Uterus (tissue), 3 donors: ENCODE measurements at regions not wholly inside any gene's neighbourhood (a gene's known extent, or its start where the extent isn't known, plus 50 kb on each side); places are given as distances from the start of the nearest gene placed in this dataset.

ENCODE experiments used
- DNase-seq, 2 donors: peaks; one replicate each; pipeline ENCODE4 v3.0.0-alpha.2; 2019 to 2020
- H3K27ac ChIP-seq, 2 donors: fragments of 200-600 bp; sonication (generic); 1 replicate in 1 of 2; 2 replicates in 1 of 2; pipeline ENCODE4 v1.5.1; 2016 to 2018
- H3K27me3 ChIP-seq, 2 donors: fragments of 200-600 bp; sonication (generic); one replicate each; pipeline ENCODE4 v1.5.1; 2018 to 2019; ENCODE audit warnings: control low read depth in 1 of 2
- H3K36me3 ChIP-seq, 2 donors: fragments of 200-600 bp; sonication (generic); one replicate each; pipeline ENCODE4 v1.5.1; 2019; ENCODE audit warnings: control low read depth in 1 of 2
- H3K4me1 ChIP-seq, 2 donors: fragments of 200-600 bp; sonication (generic); one replicate each; pipeline ENCODE4 v1.5.1; 2018 to 2019; ENCODE audit warnings: control low read depth in 1 of 2
- H3K4me3 ChIP-seq, 2 donors: fragments of 200-600 bp; sonication (generic); 1 replicate in 1 of 2; 2 replicates in 1 of 2; pipeline ENCODE4 v1.5.1; 2018 to 2019; ENCODE audit warnings: mild to moderate bottlenecking in 1 of 2
- H3K9me3 ChIP-seq, 2 donors: fragments of 200-600 bp; sonication (generic); one replicate each; pipeline ENCODE4 v1.5.1; 2019; ENCODE audit warnings: control low read depth in 1 of 2
- POLR2A ChIP-seq, 2 donors: fragments of 450-650 bp; IDR thresholded peaks; one replicate each; pipeline ENCODE4 v1.6.1; 2016; ENCODE audit warnings: antibody characterized with exemption in 2 of 2, mild to moderate bottlenecking in 1 of 2, moderate library complexity in 1 of 2
- intact Hi-C: fragments of 100-400 bp; cut with DNase I; formaldehyde crosslinking; loops from one replicate; pipeline ENCODE4 v1.15.1; 2023; ENCODE audit warnings: low total_unique reads
- TF ChIP-seq, protein P1 (sequence below), 4 experiments: fragments of 200-600 bp in 2 of 4; fragments of 450-650 bp in 2 of 4; sonication (generic) in 2 of 4; IDR thresholded peaks; one replicate each; pipeline ENCODE4 v1.5.1; 2016 to 2019; ENCODE audit warnings: antibody characterized with exemption in 4 of 4, mild to moderate bottlenecking in 2 of 4, moderate library complexity in 1 of 4
- donor health status: DM: yes; HTN: yes; CAD: no.

DNA sequence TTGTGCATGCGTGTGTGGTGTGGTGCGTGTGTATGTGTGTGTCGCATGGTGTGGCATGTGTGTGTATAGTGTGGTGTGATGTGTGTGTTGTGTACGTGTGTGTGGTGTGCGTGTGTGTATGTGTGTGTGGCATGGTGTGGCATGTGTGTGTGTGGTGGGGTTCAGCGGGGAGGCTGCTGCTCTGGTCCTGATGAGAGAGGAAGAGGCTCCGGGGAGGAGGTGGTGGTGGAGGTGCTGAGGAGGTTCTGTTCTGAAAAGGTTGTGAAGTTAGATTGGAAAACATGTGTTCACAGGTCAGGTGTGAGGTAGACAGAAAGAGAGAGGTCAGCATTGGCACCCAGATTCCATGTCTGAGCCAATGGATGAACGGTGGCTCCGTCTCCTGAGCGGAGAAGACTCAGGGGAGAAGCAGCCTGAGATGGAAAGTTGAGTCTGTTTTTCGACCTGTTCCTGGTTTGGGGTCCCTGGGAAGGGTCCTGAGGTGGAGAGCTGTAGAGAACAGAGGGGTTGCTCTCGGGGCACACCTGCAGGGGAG is 67.2 kb upstream of the HDAC4 start:
- Histone ChIP-seq H3K4me3 (no peak overlapping the region), H3K9me3 (no peaks in the 10 kb centered on the region), H3K4me1 (no peaks in the 10 kb centered on the region), H3K27me3 (no peaks in the 10 kb centered on the region), H3K36me3 (no peaks in the 10 kb centered on the region), H3K27ac (no peak overlapping the region)
- no peak for DNase-seq
- TF ChIP-seq, protein P1, sequence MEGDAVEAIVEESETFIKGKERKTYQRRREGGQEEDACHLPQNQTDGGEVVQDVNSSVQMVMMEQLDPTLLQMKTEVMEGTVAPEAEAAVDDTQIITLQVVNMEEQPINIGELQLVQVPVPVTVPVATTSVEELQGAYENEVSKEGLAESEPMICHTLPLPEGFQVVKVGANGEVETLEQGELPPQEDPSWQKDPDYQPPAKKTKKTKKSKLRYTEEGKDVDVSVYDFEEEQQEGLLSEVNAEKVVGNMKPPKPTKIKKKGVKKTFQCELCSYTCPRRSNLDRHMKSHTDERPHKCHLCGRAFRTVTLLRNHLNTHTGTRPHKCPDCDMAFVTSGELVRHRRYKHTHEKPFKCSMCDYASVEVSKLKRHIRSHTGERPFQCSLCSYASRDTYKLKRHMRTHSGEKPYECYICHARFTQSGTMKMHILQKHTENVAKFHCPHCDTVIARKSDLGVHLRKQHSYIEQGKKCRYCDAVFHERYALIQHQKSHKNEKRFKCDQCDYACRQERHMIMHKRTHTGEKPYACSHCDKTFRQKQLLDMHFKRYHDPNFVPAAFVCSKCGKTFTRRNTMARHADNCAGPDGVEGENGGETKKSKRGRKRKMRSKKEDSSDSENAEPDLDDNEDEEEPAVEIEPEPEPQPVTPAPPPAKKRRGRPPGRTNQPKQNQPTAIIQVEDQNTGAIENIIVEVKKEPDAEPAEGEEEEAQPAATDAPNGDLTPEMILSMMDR (IDR thresholded peaks at IDR 0.05), result no peak
- no peak for TF ChIP-seq POLR2A (IDR thresholded peaks at IDR 0.05)
- intact Hi-C loops, result no loop called here

DNA sequence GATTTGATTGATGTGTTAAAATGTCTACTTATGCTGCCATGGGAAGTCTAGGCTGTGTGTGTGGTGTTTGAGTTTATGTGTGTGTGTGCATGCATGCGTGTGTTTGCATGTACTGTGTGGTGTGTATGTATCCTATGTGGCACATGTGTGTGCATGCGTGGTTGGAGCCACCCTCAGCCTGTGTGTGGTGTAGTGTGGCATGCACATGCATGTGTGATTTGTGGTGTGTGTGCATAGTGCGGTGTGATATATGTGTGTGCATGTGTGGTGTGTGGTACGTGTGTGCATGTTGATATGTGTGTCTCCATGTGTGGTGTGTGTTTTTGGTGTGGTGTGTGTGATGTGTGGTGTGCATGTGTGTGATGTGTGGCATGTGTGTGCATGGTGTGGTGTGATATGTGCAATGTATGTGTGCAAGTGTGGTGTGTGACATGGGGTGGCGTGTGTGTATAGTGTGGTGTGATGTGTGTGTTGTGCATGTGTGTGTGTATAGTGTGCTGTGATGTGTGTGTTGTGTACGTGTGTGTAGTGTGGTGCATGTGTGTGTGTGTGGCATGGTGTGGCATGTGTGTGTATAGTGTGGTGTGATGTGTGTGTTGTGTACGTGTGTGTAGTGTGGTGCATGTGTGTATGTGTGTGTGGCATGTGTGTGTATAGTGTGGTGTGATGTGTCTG is 66.6 kb upstream of the HDAC4 start:
- H3K27ac ChIP-seq, result no peak overlapping the region
- no peaks in the 10 kb centered on the region for H3K36me3 ChIP-seq
- H3K4me1 ChIP-seq, result no peaks in the 10 kb centered on the region
- no peaks in the 10 kb centered on the region for H3K27me3 ChIP-seq
- H3K4me3 ChIP-seq, result no peak overlapping the region
- intact Hi-C loops, result no loop called here
- DNase-seq, result no peak
- no peaks in the 10 kb centered on the region for H3K9me3 ChIP-seq
- no peak for TF ChIP-seq POLR2A (IDR thresholded peaks at IDR 0.05)
- TF ChIP-seq, protein P1 (IDR thresholded peaks at IDR 0.05), result no peak

DNA sequence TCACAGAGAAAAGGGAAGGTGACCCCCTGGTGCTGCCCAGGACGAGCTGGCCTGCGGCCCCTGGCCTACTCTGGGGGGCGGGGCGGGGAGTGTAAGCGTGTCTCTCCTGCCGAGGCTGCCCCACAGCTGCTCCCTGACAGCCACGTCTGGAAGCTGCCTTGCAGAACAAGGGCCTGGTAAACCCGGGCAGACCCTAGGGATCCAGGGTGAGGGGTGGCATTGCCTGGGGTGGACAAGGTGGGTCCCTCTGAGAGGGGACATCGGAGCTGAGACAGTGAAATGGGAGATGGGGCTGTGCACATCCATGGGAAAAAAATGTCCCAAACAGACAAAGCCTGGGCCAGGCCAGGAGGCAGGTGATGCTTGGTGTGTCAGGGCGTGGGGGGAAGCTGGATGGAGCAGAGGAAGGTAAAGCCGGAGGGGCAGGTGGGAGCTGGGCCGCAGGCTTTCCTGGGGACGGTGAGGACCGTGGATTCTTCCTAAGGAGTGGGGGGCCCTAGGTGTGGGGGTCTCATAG is 66.0 kb upstream of the HDAC4 start:
- no peak overlapping the region for H3K4me3 ChIP-seq
- no peak overlapping the region for H3K27ac ChIP-seq
- H3K9me3 ChIP-seq, result no peaks in the 10 kb centered on the region
- no peaks in the 10 kb centered on the region for H3K4me1 ChIP-seq
- TF ChIP-seq, protein P1 (IDR thresholded peaks at IDR 0.05), result no peak
- TF ChIP-seq POLR2A (IDR thresholded peaks at IDR 0.05), result no peak
- intact Hi-C loops, result no loop called here
- H3K27me3 ChIP-seq, result no peaks in the 10 kb centered on the region
- no peak for DNase-seq
- H3K36me3 ChIP-seq, result no peaks in the 10 kb centered on the region

DNA sequence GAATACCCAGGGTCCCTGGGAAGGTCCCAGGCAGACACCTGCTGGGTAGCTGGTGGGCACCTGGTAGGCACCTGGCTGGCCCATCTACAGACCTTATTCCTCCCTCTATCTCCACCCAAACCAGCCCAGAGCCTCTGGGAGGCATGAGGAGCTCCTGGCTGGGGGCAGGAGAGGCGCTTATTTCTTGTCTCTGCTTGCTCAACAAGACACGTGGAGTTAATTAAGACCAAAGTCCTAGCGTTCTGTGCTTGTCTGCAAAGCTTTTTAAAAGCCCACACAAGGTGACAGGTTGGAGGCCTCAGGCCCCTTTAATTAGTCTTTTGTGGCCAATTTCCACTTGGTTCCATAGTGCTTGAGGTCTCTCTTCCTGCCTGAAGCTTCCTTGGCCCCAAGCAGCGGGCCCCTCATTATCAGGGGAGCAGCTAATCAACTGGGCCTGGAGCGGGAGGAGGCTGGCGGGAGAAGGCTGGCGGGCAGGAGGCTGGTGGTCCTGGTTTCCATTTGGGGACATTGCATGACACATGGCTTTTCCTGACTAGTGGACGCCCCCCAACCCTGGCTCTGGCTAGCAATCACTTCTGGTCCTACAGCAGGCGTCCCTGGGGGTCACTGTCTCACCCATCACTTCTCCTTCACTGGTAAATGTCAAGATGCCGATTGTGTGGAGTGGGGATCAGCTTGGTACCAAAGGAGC is 65.4 kb upstream of the HDAC4 start:
- DNase-seq, result no peak
- no peaks in the 10 kb centered on the region for H3K9me3 ChIP-seq
- no peak overlapping the region for H3K4me3 ChIP-seq
- TF ChIP-seq, protein P1 (IDR thresholded peaks at IDR 0.05), result no peak
- TF ChIP-seq POLR2A (IDR thresholded peaks at IDR 0.05), result no peak
- no peak overlapping the region for H3K27ac ChIP-seq
- H3K27me3 ChIP-seq, result no peaks in the 10 kb centered on the region
- intact Hi-C loops, result no loop called here
- H3K4me1 ChIP-seq, result no peaks in the 10 kb centered on the region
- H3K36me3 ChIP-seq, result no peaks in the 10 kb centered on the region
